Stimulated activated effector memory CD8-positive, alpha-beta T cell treated with anti-CD3 and anti-CD28 coated beads, Interleukin-12 subunit alpha, Interleukin-12 subunit beta, amount 100 ng/mL, for 72 hours (primary cell): ENCODE measurements at regions not wholly inside any gene's neighbourhood (a gene's known extent, or its start where the extent isn't known, plus 50 kb on each side); places are given as distances from the start of the nearest gene placed in this dataset.
"Not testable (repeated sequence)": the region's sequence is repeated elsewhere in the genome, so short reads cannot be mapped to it uniquely, and the experiment has no call there.

Experiments
- ATAC-seq: fragments of 150-1000 bp; cut with Tn5 transposase; 2 replicates; pipeline ENCODE4 v1.10.0; 2021
- DNase-seq, 2 donors: peaks; one replicate each; pipeline ENCODE4 v3.0.0; 2021 to 2022; ENCODE audit warnings: low spot score in 2 of 2
- H3K27ac Mint-ChIP-seq: one replicate; pipeline ENCODE4 v1.8.0; 2022; ENCODE audit warnings: mild to moderate bottlenecking, mixed read lengths
- H3K36me3 Mint-ChIP-seq: one replicate; pipeline ENCODE4 v1.8.0; 2022; ENCODE audit warnings: mild to moderate bottlenecking, mixed read lengths
- H3K4me1 Mint-ChIP-seq: one replicate; pipeline ENCODE4 v1.8.0; 2022; ENCODE audit warnings: mixed read lengths
- H3K4me3 Mint-ChIP-seq: one replicate; pipeline ENCODE4 v1.8.0; 2022; ENCODE audit warnings: mild to moderate bottlenecking, mixed read lengths
- H3K9me3 Mint-ChIP-seq: one replicate; pipeline ENCODE4 v1.8.0; 2022; ENCODE audit warnings: mixed read lengths

GRCh38 chr5:1724822-1725602 is 74.6 kb downstream of the MRPL36 start:
- H3K4me1 Mint-ChIP-seq, result peaks cover 7% of the 10 kb centered on the region
- H3K27ac Mint-ChIP-seq, result no peak overlapping the region
- DNase-seq (peak in 1 of 2 donors; percentile 45), ATAC-seq (peak; percentile 59)
- H3K4me3 Mint-ChIP-seq, result peak overlapping the region; percentile 28
- H3K9me3 Mint-ChIP-seq, result no peaks in the 10 kb centered on the region
- no peaks in the 10 kb centered on the region for H3K36me3 Mint-ChIP-seq

GRCh38 chr5:1723957-1724821 is 75.4 kb downstream of the MRPL36 start:
- peaks cover 3% of the 10 kb centered on the region for H3K9me3 Mint-ChIP-seq
- H3K4me1 Mint-ChIP-seq, result peaks cover 7% of the 10 kb centered on the region
- H3K36me3 Mint-ChIP-seq, result no peaks in the 10 kb centered on the region
- DNase-seq (peak in 1 of 2 donors; percentile 38), ATAC-seq (no peak)
- H3K4me3 Mint-ChIP-seq, result peak overlapping the region; percentile 28
- H3K27ac Mint-ChIP-seq, result no peak overlapping the region

- H3K4me3 Mint-ChIP-seq, result no peak overlapping the region
- H3K4me1 Mint-ChIP-seq, result peaks cover 7% of the 10 kb centered on the region
- DNase-seq (no peak), ATAC-seq (no peak)
- no peak overlapping the region for H3K27ac Mint-ChIP-seq
- peaks cover 7% of the 10 kb centered on the region for H3K9me3 Mint-ChIP-seq
- H3K36me3 Mint-ChIP-seq, result no peaks in the 10 kb centered on the region
Observed at GRCh38 chr5:1723476-1723875, 76.2 kb downstream of the MRPL36 start.

GRCh38 chr5:1722877-1723276 is 76.8 kb downstream of the MRPL36 start:
- Mint-ChIP-seq H3K4me1 (peaks cover 7% of the 10 kb centered on the region), H3K27ac (no peak overlapping the region), H3K36me3 (no peaks in the 10 kb centered on the region), H3K4me3 (no peak overlapping the region), H3K9me3 (peaks cover 11% of the 10 kb centered on the region)
- no peak for ATAC-seq
- no peak for DNase-seq

- ATAC-seq (no peak), DNase-seq (peak in 1 of 2 donors; percentile 33)
- peaks cover 11% of the 10 kb centered on the region for H3K9me3 Mint-ChIP-seq
- H3K4me3 Mint-ChIP-seq, result no peak overlapping the region
- H3K36me3 Mint-ChIP-seq, result no peaks in the 10 kb centered on the region
- H3K4me1 Mint-ChIP-seq, result peaks cover 4% of the 10 kb centered on the region
- no peak overlapping the region for H3K27ac Mint-ChIP-seq
Observed at GRCh38 chr5:1720396-1721110, 79.1 kb downstream of the MRPL36 start.

- ATAC-seq (no peak), DNase-seq (peak in 1 of 2 donors; percentile 26)
- Mint-ChIP-seq H3K27ac (no peak overlapping the region), H3K4me3 (no peak overlapping the region), H3K36me3 (no peaks in the 10 kb centered on the region), H3K9me3 (peaks cover 11% of the 10 kb centered on the region), H3K4me1 (no peaks in the 10 kb centered on the region)
Observed at GRCh38 chr5:1719860-1720259, 79.8 kb downstream of the MRPL36 start.

- H3K27ac Mint-ChIP-seq, result no peak overlapping the region
- no peak for DNase-seq
Observed at GRCh38 chr5:1718669-1719068, 81.0 kb downstream of the MRPL36 start.

GRCh38 chr5:1710091-1710490 is 89.5 kb downstream of the MRPL36 start:
- not testable (repeated sequence) for H3K27ac Mint-ChIP-seq, DNase-seq, H3K4me1 Mint-ChIP-seq, H3K36me3 Mint-ChIP-seq, H3K9me3 Mint-ChIP-seq, H3K4me3 Mint-ChIP-seq, ATAC-seq

More at GRCh38 chr5:1718669-1719068, 81.0 kb downstream of the MRPL36 start:
- no peaks in the 10 kb centered on the region for H3K36me3 Mint-ChIP-seq
- H3K9me3 Mint-ChIP-seq, result peaks cover 11% of the 10 kb centered on the region
- ATAC-seq, result no peak
- no peaks in the 10 kb centered on the region for H3K4me1 Mint-ChIP-seq
- no peak overlapping the region for H3K4me3 Mint-ChIP-seq

- no peak overlapping the region for H3K4me3 Mint-ChIP-seq
- peaks cover 10% of the 10 kb centered on the region for H3K4me1 Mint-ChIP-seq
- H3K27ac Mint-ChIP-seq, result no peak overlapping the region
- no peaks in the 10 kb centered on the region for H3K36me3 Mint-ChIP-seq
- ATAC-seq (no peak), DNase-seq (no peak)
- no peaks in the 10 kb centered on the region for H3K9me3 Mint-ChIP-seq
Observed at GRCh38 chr5:1709171-1709803, 90.3 kb downstream of the MRPL36 start.

- no peak overlapping the region for H3K4me3 Mint-ChIP-seq
- H3K4me1 Mint-ChIP-seq, result peaks cover 10% of the 10 kb centered on the region
- H3K36me3 Mint-ChIP-seq, result no peaks in the 10 kb centered on the region
- DNase-seq (no peak), ATAC-seq (no peak)
- H3K27ac Mint-ChIP-seq, result no peak overlapping the region
- no peaks in the 10 kb centered on the region for H3K9me3 Mint-ChIP-seq
Observed at GRCh38 chr5:1708592-1709141, 91.0 kb downstream of the MRPL36 start.

- ATAC-seq (no peak), DNase-seq (peak in 1 of 2 donors; percentile 42)
- H3K27ac Mint-ChIP-seq, result no peak overlapping the region
- H3K4me3 Mint-ChIP-seq, result no peak overlapping the region
- H3K9me3 Mint-ChIP-seq, result no peaks in the 10 kb centered on the region
- H3K36me3 Mint-ChIP-seq, result no peaks in the 10 kb centered on the region
- H3K4me1 Mint-ChIP-seq, result peaks cover 10% of the 10 kb centered on the region
Observed at GRCh38 chr5:1707467-1707866, 92.2 kb downstream of the MRPL36 start.

- no peaks in the 10 kb centered on the region for H3K36me3 Mint-ChIP-seq
- H3K4me3 Mint-ChIP-seq, result no peak overlapping the region
- DNase-seq (no peak), ATAC-seq (peak; percentile 60)
- H3K27ac Mint-ChIP-seq, result no peak overlapping the region
- no peaks in the 10 kb centered on the region for H3K9me3 Mint-ChIP-seq
- H3K4me1 Mint-ChIP-seq, result peaks cover 10% of the 10 kb centered on the region
Observed at GRCh38 chr5:1706428-1706827, 93.2 kb downstream of the MRPL36 start.

- Mint-ChIP-seq H3K4me3 (no peak overlapping the region), H3K4me1 (peaks cover 10% of the 10 kb centered on the region), H3K36me3 (no peaks in the 10 kb centered on the region), H3K9me3 (no peaks in the 10 kb centered on the region), H3K27ac (no peak overlapping the region)
- DNase-seq (peak in 1 of 2 donors; percentile 34), ATAC-seq (no peak)
Observed at GRCh38 chr5:1706021-1706420, 93.6 kb downstream of the MRPL36 start.

GRCh38 chr5:1704676-1705075 is 95.0 kb downstream of the MRPL36 start:
- Mint-ChIP-seq H3K36me3 (no peaks in the 10 kb centered on the region), H3K4me1 (peaks cover 10% of the 10 kb centered on the region), H3K9me3 (no peaks in the 10 kb centered on the region), H3K4me3 (no peak overlapping the region), H3K27ac (no peak overlapping the region)
- ATAC-seq, result no peak
- DNase-seq, result no peak

GRCh38 chr5:1704266-1704665 is 95.4 kb downstream of the MRPL36 start:
- Mint-ChIP-seq H3K4me3 (no peak overlapping the region), H3K4me1 (peaks cover 6% of the 10 kb centered on the region), H3K27ac (no peak overlapping the region), H3K36me3 (no peaks in the 10 kb centered on the region), H3K9me3 (no peaks in the 10 kb centered on the region)
- no peak for DNase-seq
- ATAC-seq, result no peak
